ENCODE measurements at regions not wholly inside any gene's neighbourhood (a gene's known extent, or its start where the extent isn't known, plus 50 kb on each side); places are given as distances from the start of the nearest gene placed in this dataset.

DNA sequence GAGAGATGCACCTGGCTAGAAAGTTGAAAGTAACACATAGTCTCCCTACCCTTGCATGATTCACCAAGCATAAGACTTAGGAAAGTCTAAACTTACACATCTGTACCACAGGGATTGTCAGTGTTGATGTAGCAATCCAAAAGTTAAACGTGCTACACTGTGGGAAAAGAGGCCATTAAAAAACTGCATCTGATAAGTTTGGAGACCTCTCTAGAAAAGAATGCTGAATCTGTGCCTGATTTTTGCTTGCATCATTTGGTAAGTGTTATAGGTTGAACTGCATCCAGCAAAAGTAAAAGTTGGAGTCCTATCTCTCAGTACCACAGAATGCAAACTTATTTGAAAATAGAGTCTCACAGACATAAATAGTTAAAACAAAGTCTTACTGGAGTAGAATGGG, 126.6 kb downstream of the SLC6A15 start:
- H3K4me1 Mint-ChIP-seq, result peaks cover 2% of the 10 kb centered on the region
- H3K79me2 ChIP-seq (ENCODE audit: low read depth), result no peaks in the 10 kb centered on the region

DNA sequence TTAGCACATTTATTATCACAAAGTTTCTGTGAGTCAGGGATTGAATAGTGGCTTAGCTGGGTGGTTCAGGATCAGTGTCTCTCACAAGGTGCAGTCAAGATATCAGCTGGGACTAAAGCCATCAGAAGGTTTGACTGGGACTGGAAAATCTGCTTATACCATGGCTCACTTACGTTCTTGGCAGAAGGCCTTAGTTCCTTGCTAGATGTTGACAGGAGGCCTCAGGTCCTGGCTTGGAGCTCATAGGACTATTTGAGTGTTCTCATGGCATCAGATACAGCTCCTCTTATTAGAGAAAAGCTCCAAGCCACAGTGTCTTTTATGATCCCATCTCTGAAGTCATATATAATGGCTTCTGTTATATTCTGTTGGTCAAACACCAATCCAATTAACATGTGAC, 127.3 kb downstream of the SLC6A15 start:
- TF ChIP-seq EZH2 (IDR thresholded peaks at IDR 0.05) (no peak), EZH2phosphoT487 (IDR thresholded peaks at IDR 0.05) (no peak)
- TF ChIP-seq, protein P1, sequence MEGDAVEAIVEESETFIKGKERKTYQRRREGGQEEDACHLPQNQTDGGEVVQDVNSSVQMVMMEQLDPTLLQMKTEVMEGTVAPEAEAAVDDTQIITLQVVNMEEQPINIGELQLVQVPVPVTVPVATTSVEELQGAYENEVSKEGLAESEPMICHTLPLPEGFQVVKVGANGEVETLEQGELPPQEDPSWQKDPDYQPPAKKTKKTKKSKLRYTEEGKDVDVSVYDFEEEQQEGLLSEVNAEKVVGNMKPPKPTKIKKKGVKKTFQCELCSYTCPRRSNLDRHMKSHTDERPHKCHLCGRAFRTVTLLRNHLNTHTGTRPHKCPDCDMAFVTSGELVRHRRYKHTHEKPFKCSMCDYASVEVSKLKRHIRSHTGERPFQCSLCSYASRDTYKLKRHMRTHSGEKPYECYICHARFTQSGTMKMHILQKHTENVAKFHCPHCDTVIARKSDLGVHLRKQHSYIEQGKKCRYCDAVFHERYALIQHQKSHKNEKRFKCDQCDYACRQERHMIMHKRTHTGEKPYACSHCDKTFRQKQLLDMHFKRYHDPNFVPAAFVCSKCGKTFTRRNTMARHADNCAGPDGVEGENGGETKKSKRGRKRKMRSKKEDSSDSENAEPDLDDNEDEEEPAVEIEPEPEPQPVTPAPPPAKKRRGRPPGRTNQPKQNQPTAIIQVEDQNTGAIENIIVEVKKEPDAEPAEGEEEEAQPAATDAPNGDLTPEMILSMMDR (IDR thresholded peaks at IDR 0.05), result no peak
- H3K9ac ChIP-seq, result no peak overlapping the region
- no peaks in the 10 kb centered on the region for H3K4me1 ChIP-seq
- H3K27ac ChIP-seq, result no peak overlapping the region
- no peaks in the 10 kb centered on the region for H3K9me3 ChIP-seq (ENCODE audit: low read depth)
- no peaks in the 10 kb centered on the region for H3K36me3 Mint-ChIP-seq
- H3K4me1 Mint-ChIP-seq, result peaks cover 4% of the 10 kb centered on the region
- no peaks in the 10 kb centered on the region for H3F3A ChIP-seq (ENCODE audit: low read depth)
- H3K36me3 ChIP-seq, result no peaks in the 10 kb centered on the region
- no peak for DNase-seq (ENCODE audit: low spot score)
- no peaks in the 10 kb centered on the region for H3K79me2 ChIP-seq (ENCODE audit: low read depth)
- no peaks in the 10 kb centered on the region for H3K27me3 ChIP-seq
- H4K20me1 ChIP-seq (ENCODE audit: low read depth), result no peaks in the 10 kb centered on the region
- H2AFZ ChIP-seq (replicated peaks), result no peak overlapping the region
- no peak overlapping the region for H3K27ac Mint-ChIP-seq
- no peak overlapping the region for H3K4me2 ChIP-seq
- H3K4me3 Mint-ChIP-seq, result no peak overlapping the region
- H3K9me3 Mint-ChIP-seq, result no peaks in the 10 kb centered on the region
- H3K27me3 Mint-ChIP-seq (ENCODE audit: insufficient read depth, low read depth), result peaks cover 2% of the 10 kb centered on the region
- H3K4me3 ChIP-seq, result no peak overlapping the region

More for the DNA sequence above, 126.6 kb downstream of the SLC6A15 start:
- Histone ChIP-seq H3K36me3 (no peaks in the 10 kb centered on the region), H3K4me1 (no peaks in the 10 kb centered on the region), H4K20me1 (ENCODE audit: low read depth) (no peaks in the 10 kb centered on the region), H3F3A (ENCODE audit: low read depth) (no peaks in the 10 kb centered on the region), H2AFZ (replicated peaks) (no peak overlapping the region), H3K4me2 (no peak overlapping the region), H3K9me3 (ENCODE audit: low read depth) (no peaks in the 10 kb centered on the region), H3K27ac (no peak overlapping the region), H3K27me3 (no peaks in the 10 kb centered on the region), H3K4me3 (no peak overlapping the region), H3K9ac (no peak overlapping the region)
- no peak for DNase-seq (ENCODE audit: low spot score)
- Mint-ChIP-seq H3K36me3 (no peaks in the 10 kb centered on the region), H3K4me3 (no peak overlapping the region), H3K27me3 (ENCODE audit: insufficient read depth, low read depth) (peaks cover 2% of the 10 kb centered on the region), H3K27ac (no peak overlapping the region), H3K9me3 (no peaks in the 10 kb centered on the region)
- TF ChIP-seq EZH2phosphoT487 (IDR thresholded peaks at IDR 0.05), result no peak
- TF ChIP-seq EZH2 (IDR thresholded peaks at IDR 0.05), result no peak
- TF ChIP-seq, protein P1 (IDR thresholded peaks at IDR 0.05), result no peak

DNA sequence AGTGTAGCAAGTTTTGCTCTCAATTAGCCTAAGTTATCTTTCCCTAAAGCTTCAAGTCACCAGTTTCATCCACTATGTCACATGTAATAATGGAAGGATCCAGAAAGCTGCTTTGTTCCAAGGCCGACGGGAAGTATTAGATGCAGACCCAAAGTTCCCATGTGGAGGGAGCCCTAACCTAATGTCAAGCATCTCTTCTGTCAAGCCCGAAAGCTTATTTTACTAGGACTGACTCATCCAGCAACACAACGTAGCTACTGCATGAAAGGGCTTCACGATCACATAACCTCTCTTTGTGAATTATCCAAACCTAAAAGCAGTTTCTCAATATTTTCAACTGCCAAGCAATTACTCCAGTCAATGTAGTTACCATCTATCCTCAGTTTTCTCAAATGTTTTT, 133.4 kb downstream of the SLC6A15 start:
- Mint-ChIP-seq H3K36me3 (no peaks in the 10 kb centered on the region), H3K4me1 (peaks cover 4% of the 10 kb centered on the region), H3K27ac (no peak overlapping the region), H3K27me3 (ENCODE audit: insufficient read depth, low read depth) (peaks cover 2% of the 10 kb centered on the region), H3K9me3 (no peaks in the 10 kb centered on the region), H3K4me3 (no peak overlapping the region)
- Histone ChIP-seq H3K27me3 (no peaks in the 10 kb centered on the region), H3K36me3 (no peaks in the 10 kb centered on the region), H2AFZ (replicated peaks) (no peak overlapping the region), H3K27ac (no peak overlapping the region), H3F3A (ENCODE audit: low read depth) (no peaks in the 10 kb centered on the region), H3K79me2 (ENCODE audit: low read depth) (no peaks in the 10 kb centered on the region), H3K4me2 (no peak overlapping the region), H3K9me3 (ENCODE audit: low read depth) (no peaks in the 10 kb centered on the region), H4K20me1 (ENCODE audit: low read depth) (no peaks in the 10 kb centered on the region), H3K4me1 (no peaks in the 10 kb centered on the region), H3K4me3 (no peak overlapping the region), H3K9ac (no peak overlapping the region)
- no peak for DNase-seq (ENCODE audit: low spot score)
- TF ChIP-seq EZH2phosphoT487 (IDR thresholded peaks at IDR 0.05) (no peak), EZH2 (IDR thresholded peaks at IDR 0.05) (no peak)
- TF ChIP-seq, protein P1 (IDR thresholded peaks at IDR 0.05), result no peak

Data from neural progenitor cell (in vitro differentiated cells).